H1 (cell line): ENCODE measurements at regions not wholly inside any gene's neighbourhood (a gene's known extent, or its start where the extent isn't known, plus 50 kb on each side); places are given as distances from the start of the nearest gene placed in this dataset.

Source experiments
- CTCF ChIA-PET: fragments of 300-600 bp; sonication (Branson Sonifier 250); formaldehyde crosslinking; loops from one replicate; lab custom pipeline; 2021; ENCODE audit not compliant: partially characterized antibody; lab: Charles Lee
- POLR2A ChIA-PET: fragments of 300-600 bp; sonication (Branson Sonifier 250); formaldehyde crosslinking; loops from one replicate; lab custom pipeline; 2021; ENCODE audit warnings: inconsistent platforms; ENCODE audit not compliant: partially characterized antibody; lab: Charles Lee
- DNase-seq, 2 experiments: peaks; one replicate each; pipeline versions ENCODE4 v3.0.0 to v3.0.0-alpha.2; 2010 to 2022; ENCODE audit warnings: low spot score in 2 of 2, low read depth in 1 of 2, mixed read lengths in 1 of 2
- FAIRE-seq: peaks from 2 replicates; lab custom pipeline; 2011; peaks lifted over from hg19 to GRCh38; lab: Jason Lieb, UNC
- H2AFZ ChIP-seq: 2 replicates; pipeline ENCODE4 v1.8.1; 2012; ENCODE audit warnings: low read length, inconsistent platforms
- H2AK5ac ChIP-seq: 2 replicates; pipeline ENCODE4 v1.6.1; 2013; ENCODE audit warnings: low read depth, low read length
- H2BK120ac ChIP-seq: replicated peaks from 2 replicates; pipeline ENCODE3; 2013; ENCODE audit warnings: low read depth, low read length, inconsistent platforms
- H2BK12ac ChIP-seq: 2 replicates; pipeline ENCODE4 v1.6.1; 2013; ENCODE audit warnings: low read depth, low read length
- H2BK15ac ChIP-seq: 2 replicates; pipeline ENCODE4 v1.6.1; 2013; ENCODE audit warnings: low read length
- H2BK20ac ChIP-seq: 2 replicates; pipeline ENCODE4 v1.6.1; 2013; ENCODE audit warnings: low read length
- H2BK5ac ChIP-seq: 2 replicates; pipeline ENCODE4 v1.6.1; 2013; ENCODE audit warnings: low read depth, low read length
- H3K14ac ChIP-seq: 2 replicates; pipeline ENCODE4 v1.6.1; 2013; ENCODE audit warnings: inconsistent platforms; ENCODE audit not compliant: insufficient read length
- H3K18ac ChIP-seq: 2 replicates; pipeline ENCODE4 v1.6.1; 2013; ENCODE audit warnings: low read length; ENCODE audit errors: extremely low read depth
- H3K23ac ChIP-seq: 2 replicates; pipeline ENCODE4 v1.6.1; 2013; ENCODE audit warnings: inconsistent platforms; ENCODE audit not compliant: insufficient read length
- H3K23me2 ChIP-seq: 2 replicates; pipeline ENCODE4 v1.6.1; 2013; ENCODE audit warnings: low read depth, low read length
- H3K27ac ChIP-seq: 2 replicates; pipeline ENCODE4 v1.6.1; 2011; ENCODE audit warnings: low read depth, low read length, inconsistent platforms
- H3K27me3 ChIP-seq, 4 experiments: replicated peaks in 1 of 4; 1 replicate in 1 of 4; 2 replicates in 3 of 4; pipeline versions ENCODE4 v1.6.1 to v1.8.1; 2011 to 2013; ENCODE audit warnings: low read length in 3 of 4, mild to moderate bottlenecking in 3 of 4, inconsistent platforms in 2 of 4, mixed read lengths in 2 of 4, moderate library complexity in 1 of 4; ENCODE audit not compliant: control insufficient read depth in 3 of 4, insufficient read depth in 3 of 4; ENCODE audit errors: extremely low read depth in 1 of 4
- H3K36me3 ChIP-seq, 4 experiments: 2 replicates each; pipeline versions ENCODE4 v1.6.1 to v1.8.1; 2011 to 2013; ENCODE audit warnings: mild to moderate bottlenecking in 4 of 4, low read length in 3 of 4, moderate library complexity in 2 of 4, control low read depth in 1 of 4, inconsistent platforms in 1 of 4; ENCODE audit not compliant: insufficient read depth in 4 of 4, control insufficient read depth in 2 of 4
- H3K4ac ChIP-seq: replicated peaks from 2 replicates; pipeline ENCODE3; 2013; ENCODE audit warnings: low read length, low read depth, mixed read lengths, inconsistent platforms; ENCODE audit not compliant: insufficient read length
- H3K4me1 ChIP-seq, 4 experiments: replicated peaks in 1 of 4; 1 replicate in 1 of 4; 2 replicates in 3 of 4; pipeline versions ENCODE4 v1.6.1 to v1.8.1; 2011 to 2013; ENCODE audit warnings: low read length in 3 of 4, inconsistent platforms in 2 of 4, mixed read lengths in 1 of 4; ENCODE audit not compliant: insufficient read depth in 4 of 4, control insufficient read depth in 3 of 4
- H3K4me2 ChIP-seq, 2 experiments: 2 replicates each; pipeline versions ENCODE4 v1.6.1 to v1.8.1; 2011 to 2013; ENCODE audit warnings: low read depth in 2 of 2, low read length in 2 of 2, control low read depth in 1 of 2, inconsistent platforms in 1 of 2, mild to moderate bottlenecking in 1 of 2; ENCODE audit not compliant: insufficient read depth in 1 of 2
- H3K4me3 ChIP-seq, 4 experiments: fragments of 200-600, 300-600 bp in 1 of 4; sonication (generic), shearing (Covaris generic), sonication (Bioruptor Twin) in 1 of 4; 2 replicates each; pipeline versions ENCODE4 v1.5.1 to v1.8.1; 2011 to 2016; ENCODE audit warnings: low read length in 4 of 4, low read depth in 3 of 4, control low read depth in 2 of 4, inconsistent platforms in 2 of 4, mild to moderate bottlenecking in 2 of 4, mixed read lengths in 1 of 4, moderate library complexity in 1 of 4; ENCODE audit not compliant: insufficient read depth in 2 of 4; ENCODE audit errors: extremely low read depth in 1 of 4
- H3K56ac ChIP-seq: replicated peaks from 2 replicates; pipeline ENCODE3; 2013; ENCODE audit warnings: low read depth, mild to moderate bottlenecking, mixed read lengths, low read length, inconsistent platforms; ENCODE audit not compliant: insufficient read length
- H3K79me1 ChIP-seq: 2 replicates; pipeline ENCODE4 v1.6.1; 2013; ENCODE audit warnings: low read depth, low read length, control low read depth
- H3K79me2 ChIP-seq, 2 experiments: 2 replicates each; pipeline versions ENCODE4 v1.6.1 to v1.8.1; 2012 to 2013; ENCODE audit warnings: low read length in 2 of 2, mild to moderate bottlenecking in 2 of 2, inconsistent platforms in 1 of 2; ENCODE audit not compliant: insufficient read depth in 2 of 2, control insufficient read depth in 1 of 2
- H3K9ac ChIP-seq, 4 experiments: replicated peaks in 1 of 4; 1 replicate in 1 of 4; 2 replicates in 3 of 4; pipeline versions ENCODE4 v1.6.1 to v1.8.1; 2011 to 2013; ENCODE audit warnings: low read depth in 3 of 4, low read length in 3 of 4, control low read depth in 2 of 4, mild to moderate bottlenecking in 2 of 4, moderate library complexity in 2 of 4, inconsistent platforms in 1 of 4; ENCODE audit errors: extremely low read depth in 1 of 4
- H3K9me3 ChIP-seq, 2 experiments: 2 replicates each; pipeline versions ENCODE4 v1.6.1 to v1.8.1; 2012 to 2013; ENCODE audit warnings: mild to moderate bottlenecking in 2 of 2, moderate library complexity in 2 of 2, control low read depth in 1 of 2, inconsistent platforms in 1 of 2, low read depth in 1 of 2, low read length in 1 of 2, mixed read lengths in 1 of 2; ENCODE audit not compliant: insufficient read depth in 2 of 2
- H4K20me1 ChIP-seq, 2 experiments: replicated peaks in 1 of 2; 2 replicates each; pipeline versions ENCODE3 to v1.8.1; 2011 to 2013; ENCODE audit warnings: inconsistent platforms in 2 of 2, low read length in 2 of 2, mild to moderate bottlenecking in 1 of 2; ENCODE audit not compliant: insufficient read depth in 2 of 2, control insufficient read depth in 1 of 2
- H4K5ac ChIP-seq: 2 replicates; pipeline ENCODE4 v1.6.1; 2013; ENCODE audit warnings: low read length, low read depth, mixed read lengths, inconsistent platforms; ENCODE audit not compliant: insufficient read length
- H4K8ac ChIP-seq: 2 replicates; pipeline ENCODE4 v1.8.0; 2013; ENCODE audit warnings: mild to moderate bottlenecking, moderate library complexity, low read length, inconsistent platforms; ENCODE audit not compliant: insufficient read depth; ENCODE audit errors: extremely low read depth
- H4K91ac ChIP-seq: replicated peaks from 2 replicates; pipeline ENCODE3; 2013; ENCODE audit warnings: low read length, mixed read lengths, inconsistent platforms; ENCODE audit not compliant: insufficient read length
- ASH2L ChIP-seq: fragments of 200-600, 300-600 bp; sonication (generic); IDR thresholded peaks from one replicate; pipeline ENCODE4 v1.7.1; 2017; ENCODE audit warnings: low read length
- BCL11A ChIP-seq, 2 experiments: IDR thresholded peaks; one replicate each; pipeline ENCODE4 v1.6.1; 2011; ENCODE audit warnings: low read depth in 2 of 2, low read length in 2 of 2, mild to moderate bottlenecking in 2 of 2
- CEBPB ChIP-seq: IDR thresholded peaks from 2 replicates; pipeline ENCODE4 v1.6.1; 2012; ENCODE audit warnings: low read depth, low read length
- CHD1 ChIP-seq: IDR thresholded peaks from 2 replicates; pipeline ENCODE4 v1.6.1; 2012; ENCODE audit warnings: low read depth, low read length, improper control_type of control experiment
- CHD2 ChIP-seq: IDR thresholded peaks from 2 replicates; pipeline ENCODE4 v1.6.1; 2012; ENCODE audit warnings: low read length, improper control_type of control experiment
- CTCF ChIP-seq, 3 experiments: IDR thresholded peaks; 1 replicate in 2 of 3; 2 replicates in 1 of 3; pipeline versions ENCODE4 v1.5.1 to v1.6.1; 2011; ENCODE audit warnings: low read length in 3 of 3, mild to moderate bottlenecking in 3 of 3, inconsistent platforms in 2 of 3, low read depth in 1 of 3, moderate library complexity in 1 of 3; ENCODE audit not compliant: insufficient read depth in 1 of 3; ENCODE audit errors: control extremely low read depth in 1 of 3
- HDAC6 ChIP-seq: IDR thresholded peaks from one replicate; pipeline ENCODE4 v1.7.1; 2012; ENCODE audit warnings: low read depth, mild to moderate bottlenecking, inconsistent platforms, low read length, moderate library complexity
- KDM5A ChIP-seq: fragments of 200-600 bp; IDR thresholded peaks from 2 replicates; pipeline ENCODE4 v1.7.1; 2012; ENCODE audit warnings: mild to moderate bottlenecking, low read length, inconsistent platforms, mixed read lengths
- POLR2A ChIP-seq, 2 experiments: IDR thresholded peaks; 1 replicate in 1 of 2; 2 replicates in 1 of 2; pipeline ENCODE4 v1.6.1; 2011; ENCODE audit warnings: low read depth in 2 of 2, low read length in 2 of 2, mild to moderate bottlenecking in 2 of 2; ENCODE audit errors: control extremely low read depth in 1 of 2
- SP1 ChIP-seq: IDR thresholded peaks from 2 replicates; pipeline ENCODE4 v1.6.1; 2011; ENCODE audit warnings: low read depth, low read length
- SP4 ChIP-seq: IDR thresholded peaks from 2 replicates; pipeline ENCODE4 v1.6.1; 2012; ENCODE audit warnings: low read length, inconsistent platforms
- TBP ChIP-seq: IDR thresholded peaks from 2 replicates; pipeline ENCODE4 v1.6.1; 2011; ENCODE audit warnings: low read depth, low read length, improper control_type of control experiment
- TEAD4 ChIP-seq: IDR thresholded peaks from 2 replicates; pipeline ENCODE4 v1.6.1; 2012; ENCODE audit warnings: low read depth, low read length, inconsistent platforms, mixed read lengths
- WGBS, 2 experiments: shearing (Covaris generic) in 1 of 2; methylation state at CpG; one replicate each; pipeline versions ENCODE4 v1.1.6 to v1.1.7; 2013 to 2015; ENCODE audit warnings: low lambda C conversion rate in 2 of 2, mixed read lengths in 2 of 2, inconsistent platforms in 1 of 2, low coverage in 1 of 2, missing lambda C conversion rate in 1 of 2; ENCODE audit not compliant: insufficient replicate concordance in 2 of 2, insufficient coverage in 1 of 2, insufficient read length in 1 of 2; ENCODE audit errors: extremely low coverage in 1 of 2, missing lambda C conversion rate in 1 of 2; 5-methylcytosine and 5-hydroxymethylcytosine counted together

GRCh38 chr3:107061466-107061865 lies 315.8 kb upstream of the CCDC54 start:
- H3K4me3 ChIP-seq, result no peak overlapping the region
- H3K79me1 ChIP-seq, result no peaks in the 10 kb centered on the region
- H3K14ac ChIP-seq, result no peak overlapping the region
- TF ChIP-seq POLR2A (IDR thresholded peaks at IDR 0.05; ENCODE audit: control extremely low read depth in 1 of 2, low read depth in 2 of 2, low read length in 2 of 2) (no peak), KDM5A (no peak), SP1 (no peak), ASH2L (no peak), TEAD4 (no peak), CHD2 (no peak), CEBPB (no peak), TBP (no peak), CHD1 (no peak), CTCF (IDR thresholded peaks at IDR 0.05; ENCODE audit: control extremely low read depth in 1 of 3, insufficient read depth in 1 of 3, low read depth in 1 of 3, low read length in 3 of 3) (no peak), SP4 (no peak), HDAC6 (no peak), BCL11A (IDR thresholded peaks at IDR 0.05; ENCODE audit: low read depth in 2 of 2, low read length in 2 of 2) (no peak)
- peaks cover 0 to 4% of the 10 kb centered on the region in 2 experiments; a peak in 1 of 4 replicates for H3K9me3 ChIP-seq
- no peak overlapping the region for H2AK5ac ChIP-seq
- POLR2A ChIA-PET, result no interaction called here
- H4K20me1 ChIP-seq, result no peaks in the 10 kb centered on the region
- no peak for DNase-seq
- no peaks in the 10 kb centered on the region for H3K36me3 ChIP-seq
- H3K4me1 ChIP-seq, result peaks cover 0 to 8% (median 2%) of the 10 kb centered on the region in 4 experiments; a peak in 5 of 7 replicates
- no peak overlapping the region for H2BK15ac ChIP-seq
- peak overlapping the region; percentile 27 for H2BK20ac ChIP-seq
- H3K18ac ChIP-seq, result no peak overlapping the region
- no peak overlapping the region for H3K27ac ChIP-seq
- H3K23ac ChIP-seq, result no peak overlapping the region
- H2AFZ ChIP-seq, result no peak overlapping the region
- no peak for FAIRE-seq
- no peaks in the 10 kb centered on the region for H3K79me2 ChIP-seq
- H3K4ac ChIP-seq, result no peak overlapping the region
- H3K23me2 ChIP-seq, result no peaks in the 10 kb centered on the region
- 0 out of 2 replicates have a peak overlapping the region, but pooled peaks have one; percentile 35 for H2BK12ac ChIP-seq
- H4K8ac ChIP-seq, result no peak overlapping the region
- H3K27me3 ChIP-seq, result no peaks in the 10 kb centered on the region
- 94% methylated on average over 1 of the region's 1 CpG; no CpG with 5 or more reads in 1 of the 2 experiments for WGBS, 2 experiments
- no peak overlapping the region for H4K91ac ChIP-seq
- no peak overlapping the region for H3K4me2 ChIP-seq
- H3K9ac ChIP-seq, result no peak overlapping the region
- H3K56ac ChIP-seq, result no peak overlapping the region
- CTCF ChIA-PET, result interaction anchor here (0.7 to 1.0 kb wide), 2 partner anchors 14 to 452 kb away, joined by 3 read pairs; no protein-coding TSS in a partner anchor
- no peak overlapping the region for H2BK5ac ChIP-seq
- no peak overlapping the region for H4K5ac ChIP-seq
- no peak overlapping the region for H2BK120ac ChIP-seq
